ENCODE measurements at regions not wholly inside any gene's neighbourhood (a gene's known extent, or its start where the extent isn't known, plus 50 kb on each side); places are given as distances from the start of the nearest gene placed in this dataset.

DNA sequence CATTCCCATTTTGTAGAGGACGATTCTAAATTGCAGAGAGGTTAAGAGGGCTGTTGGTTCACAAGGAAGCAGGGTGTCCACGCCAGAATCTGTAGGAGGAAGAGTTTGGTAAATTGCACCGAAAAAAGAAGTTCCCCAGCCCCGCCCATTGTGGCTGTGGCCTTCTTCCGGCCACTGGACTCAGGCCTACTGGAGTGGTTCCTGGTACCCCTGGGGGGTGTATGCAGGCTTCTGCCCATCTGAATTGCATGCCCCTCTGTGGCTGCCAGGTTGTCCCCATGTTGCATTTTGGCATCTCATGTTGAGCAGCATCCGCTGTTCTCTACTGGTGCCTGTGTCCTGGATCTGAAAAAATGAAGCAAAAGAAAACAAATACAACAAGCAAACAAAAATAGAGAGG, 234.2 kb downstream of the WDR11 start:
- POLR2A ChIA-PET: no interaction called here
- no TSS peak for BruUV-seq (replicated peaks)
- no peak overlapping the region for H2AFZ ChIP-seq (ENCODE audit: low read depth, low read length, poor library complexity, severe bottlenecking)
- intact Hi-C loops (cut with micrococcal nuclease): no loop called here
- H3K27ac ChIP-seq (ENCODE audit: low read depth, low read length): no peak overlapping the region
- DNase-seq (ENCODE audit: low read depth, low spot score) (no peak), ATAC-seq (no peak)
- no peaks in the 10 kb centered on the region for H4K20me1 ChIP-seq (ENCODE audit: insufficient read depth)
- no peaks in the 10 kb centered on the region for H3K9me2 ChIP-seq (ENCODE audit: insufficient read depth)
- H3K4me1 ChIP-seq (ENCODE audit: control insufficient read depth in 1 of 2, insufficient read depth in 2 of 2, low read length in 2 of 2): no peaks in the 10 kb centered on the region
- no peaks in the 10 kb centered on the region for H3K36me3 ChIP-seq (ENCODE audit: control insufficient read depth in 1 of 2, insufficient read depth in 2 of 2, low read length in 2 of 2)
- H3K79me2 ChIP-seq (ENCODE audit: insufficient read depth, low read length): no peaks in the 10 kb centered on the region
- no peak overlapping the region for H3K4me2 ChIP-seq (ENCODE audit: low read length)
- no peak overlapping the region for H3K9ac ChIP-seq (ENCODE audit: low read length)
- peaks cover 27% of the 10 kb centered on the region for H3K27me3 ChIP-seq (ENCODE audit: insufficient read depth, low read length)
- no peak overlapping the region for H3K4me3 ChIP-seq (replicated peaks in 1 of 2; ENCODE audit: low read depth in 1 of 2, low read length in 2 of 2)
- TF ChIP-seq EGR1 (IDR thresholded peaks at IDR 0.05; ENCODE audit: low read depth) (no peak), SP1 (IDR thresholded peaks at IDR 0.05; ENCODE audit: low read depth) (no peak), EZH2 (IDR thresholded peaks at IDR 0.05) (no peak), RAD21 (IDR thresholded peaks at IDR 0.05; ENCODE audit: low read depth) (no peak), POLR2A (IDR thresholded peaks at IDR 0.05; ENCODE audit: borderline replicate concordance, extremely low read depth, insufficient read depth, insufficient read length) (no peak), CBX3 (IDR thresholded peaks at IDR 0.05; ENCODE audit: low read depth) (no peak), SIN3A (IDR thresholded peaks at IDR 0.05; ENCODE audit: low read depth) (no peak), YY1 (IDR thresholded peaks at IDR 0.05; ENCODE audit: extremely low read depth, insufficient replicate concordance, low read depth, low read length) (no peak), CEBPB (IDR thresholded peaks at IDR 0.05; ENCODE audit: low read depth) (no peak), TCF7L2 (IDR thresholded peaks at IDR 0.05; ENCODE audit: borderline replicate concordance, extremely low read depth, insufficient read depth, insufficient read length) (no peak), ZNF274 (IDR thresholded peaks at IDR 0.05; ENCODE audit: low read depth, low read length) (no peak), ZFX (IDR thresholded peaks at IDR 0.05) (no peak), REST (IDR thresholded peaks at IDR 0.05; ENCODE audit: low read depth) (no peak), EZH2phosphoT487 (IDR thresholded peaks at IDR 0.05; ENCODE audit: borderline replicate concordance) (no peak), MAX (IDR thresholded peaks at IDR 0.05) (no peak), SRF (IDR thresholded peaks at IDR 0.05; ENCODE audit: low read depth) (no peak)
- TF ChIP-seq, protein P1, sequence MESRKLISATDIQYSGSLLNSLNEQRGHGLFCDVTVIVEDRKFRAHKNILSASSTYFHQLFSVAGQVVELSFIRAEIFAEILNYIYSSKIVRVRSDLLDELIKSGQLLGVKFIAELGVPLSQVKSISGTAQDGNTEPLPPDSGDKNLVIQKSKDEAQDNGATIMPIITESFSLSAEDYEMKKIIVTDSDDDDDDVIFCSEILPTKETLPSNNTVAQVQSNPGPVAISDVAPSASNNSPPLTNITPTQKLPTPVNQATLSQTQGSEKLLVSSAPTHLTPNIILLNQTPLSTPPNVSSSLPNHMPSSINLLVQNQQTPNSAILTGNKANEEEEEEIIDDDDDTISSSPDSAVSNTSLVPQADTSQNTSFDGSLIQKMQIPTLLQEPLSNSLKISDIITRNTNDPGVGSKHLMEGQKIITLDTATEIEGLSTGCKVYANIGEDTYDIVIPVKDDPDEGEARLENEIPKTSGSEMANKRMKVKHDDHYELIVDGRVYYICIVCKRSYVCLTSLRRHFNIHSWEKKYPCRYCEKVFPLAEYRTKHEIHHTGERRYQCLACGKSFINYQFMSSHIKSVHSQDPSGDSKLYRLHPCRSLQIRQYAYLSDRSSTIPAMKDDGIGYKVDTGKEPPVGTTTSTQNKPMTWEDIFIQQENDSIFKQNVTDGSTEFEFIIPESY (IDR thresholded peaks at IDR 0.05; ENCODE audit: extremely low read depth, insufficient replicate concordance, low read length): no peak
- RAD21 ChIA-PET (ENCODE audit: low non-redundant PET in 1 of 2, low total read pairs in 2 of 2, uncharacterized antibody in 2 of 2, unreplicated experiment in 2 of 2): no interaction called here
- no peaks in the 10 kb centered on the region for H3K9me3 ChIP-seq (ENCODE audit: control insufficient read depth in 1 of 2, insufficient read depth in 1 of 2, low read depth in 1 of 2, low read length in 2 of 2)
- CTCF ChIA-PET: no interaction called here
